GM19035 (cell line): ENCODE measurements at regions not wholly inside any gene's neighbourhood (a gene's known extent, or its start where the extent isn't known, plus 50 kb on each side); places are given as distances from the start of the nearest gene placed in this dataset.
"Not testable (repeated sequence)": the region's sequence is repeated elsewhere in the genome, so short reads cannot be mapped to it uniquely, and the experiment has no call there.

ENCODE experiments used
- ATAC-seq: cut with Tn5 transposase; IDR thresholded peaks from one replicate; pipeline ENCODE4 v1.9.1; 2021; ENCODE audit not compliant: unreplicated experiment

- no peak for ATAC-seq
Measured at GRCh38 chr22:22773979-22774604, 113.5 kb upstream of the IGLL5 start.

- ATAC-seq: not testable (repeated sequence)
Measured at GRCh38 chr22:22774762-22775161, 112.9 kb upstream of the IGLL5 start.

DNA sequence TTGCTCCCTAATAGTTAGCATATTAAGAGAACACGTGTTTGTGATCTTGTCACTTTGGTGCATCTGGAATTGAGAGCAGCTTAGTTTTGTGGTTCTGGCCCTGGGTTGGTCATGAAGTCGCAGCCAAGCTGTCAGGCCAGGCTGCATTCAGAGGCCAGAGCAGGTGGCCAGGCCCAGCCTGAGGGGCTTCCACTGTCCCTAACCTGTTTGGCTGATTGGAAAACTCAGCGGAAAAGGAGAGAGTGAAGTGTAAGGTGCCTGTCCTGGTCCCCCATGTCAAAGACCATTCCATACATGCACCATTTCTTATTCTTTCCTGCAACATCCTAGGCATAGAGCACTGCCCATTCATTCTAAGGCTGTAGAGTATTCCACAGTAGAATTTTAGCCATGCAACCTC lies 111.5 kb upstream of the IGLL5 start:
- ATAC-seq: no peak

- ATAC-seq: no peak
Measured at GRCh38 chr22:22779213-22779612, 108.4 kb upstream of the IGLL5 start.

DNA sequence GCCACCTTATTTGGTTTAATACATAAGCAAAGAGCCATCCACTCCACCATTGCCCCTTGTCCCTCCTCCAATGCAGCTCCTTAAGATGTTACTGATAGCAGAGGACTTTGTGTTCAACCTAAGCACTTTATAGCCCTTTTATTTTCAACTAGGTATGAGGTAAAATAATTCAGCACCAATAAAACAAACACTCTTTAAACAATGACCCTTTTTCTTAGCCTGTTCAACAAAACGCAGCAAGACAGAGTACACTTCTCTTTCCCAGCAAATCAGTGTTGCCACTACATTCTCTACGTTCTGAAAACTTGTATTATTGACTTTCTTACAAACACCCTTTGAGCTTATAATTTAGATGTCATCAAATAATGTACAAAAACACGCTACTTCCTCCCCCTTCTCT lies 104.0 kb upstream of the IGLL5 start:
- no peak for ATAC-seq

- ATAC-seq: no peak
Measured at GRCh38 chr22:22784249-22785039, 103.2 kb upstream of the IGLL5 start.

- ATAC-seq: no peak
Measured at GRCh38 chr22:22785316-22786065, 102.1 kb upstream of the IGLL5 start.

GRCh38 chr22:22786301-22787115 lies 101.1 kb upstream of the IGLL5 start:
- no peak for ATAC-seq

- no peak for ATAC-seq
Measured at GRCh38 chr22:22787151-22787550, 100.5 kb upstream of the IGLL5 start.

DNA sequence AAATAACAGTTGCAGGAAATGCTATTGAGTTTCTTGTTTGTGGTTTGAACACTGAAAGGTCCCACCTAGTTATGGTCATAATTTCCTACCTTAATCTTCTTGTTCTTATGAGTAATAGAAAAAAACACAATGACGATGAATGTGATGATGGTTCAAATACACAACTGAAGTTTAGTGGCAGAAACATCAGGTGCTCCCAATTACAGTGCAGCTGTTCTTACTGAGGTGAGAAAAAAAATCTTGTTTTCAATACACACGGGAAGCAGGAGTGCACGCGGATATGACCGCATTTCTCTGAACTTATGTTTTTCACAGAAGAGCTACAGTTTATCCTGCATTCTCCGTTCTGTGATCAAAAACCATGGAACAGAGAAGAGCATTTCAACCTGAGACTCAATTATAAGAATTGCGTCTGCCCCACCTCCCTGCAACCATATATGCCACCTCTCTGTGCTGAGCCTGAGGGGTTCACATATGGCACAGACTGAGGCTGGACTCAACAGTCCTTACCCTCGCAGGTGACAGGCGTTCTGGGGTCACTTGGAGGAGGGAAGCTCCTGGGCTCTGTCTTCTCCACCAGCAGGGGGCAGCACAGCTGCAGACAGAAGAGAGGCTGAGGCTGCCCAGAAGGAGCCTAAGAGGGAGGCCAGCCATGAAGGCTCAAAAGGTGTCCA lies 99.7 kb upstream of the IGLL5 start:
- ATAC-seq: no peak

DNA sequence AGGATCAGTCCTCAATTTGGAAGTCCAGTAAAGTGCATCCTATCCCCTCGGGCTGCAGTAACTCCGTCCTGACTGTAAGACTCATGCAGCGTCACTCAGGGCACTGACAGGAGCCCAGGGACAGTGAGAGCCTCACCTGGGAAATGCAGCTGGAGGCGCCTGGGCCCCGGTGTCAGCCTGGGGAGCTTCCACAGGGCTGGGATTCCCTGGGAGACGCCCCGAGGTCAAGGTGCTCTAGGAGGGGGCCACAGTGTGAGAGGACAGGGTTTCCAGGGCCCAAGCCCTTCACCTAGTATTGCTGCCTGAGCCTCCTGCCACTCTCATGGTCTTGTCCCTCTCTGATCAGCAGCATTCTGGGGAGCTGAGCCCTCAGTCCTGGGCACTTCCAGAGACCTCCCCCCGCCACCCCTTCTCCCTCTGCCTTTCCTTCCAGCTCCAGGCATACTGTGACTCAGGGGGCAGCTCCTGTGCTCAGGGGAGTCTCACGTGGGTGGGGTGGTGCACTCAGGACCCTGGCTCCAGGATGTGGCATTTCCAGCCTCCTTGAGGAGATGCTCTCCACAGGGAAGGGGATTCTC lies 99.1 kb upstream of the IGLL5 start:
- ATAC-seq: no peak

DNA sequence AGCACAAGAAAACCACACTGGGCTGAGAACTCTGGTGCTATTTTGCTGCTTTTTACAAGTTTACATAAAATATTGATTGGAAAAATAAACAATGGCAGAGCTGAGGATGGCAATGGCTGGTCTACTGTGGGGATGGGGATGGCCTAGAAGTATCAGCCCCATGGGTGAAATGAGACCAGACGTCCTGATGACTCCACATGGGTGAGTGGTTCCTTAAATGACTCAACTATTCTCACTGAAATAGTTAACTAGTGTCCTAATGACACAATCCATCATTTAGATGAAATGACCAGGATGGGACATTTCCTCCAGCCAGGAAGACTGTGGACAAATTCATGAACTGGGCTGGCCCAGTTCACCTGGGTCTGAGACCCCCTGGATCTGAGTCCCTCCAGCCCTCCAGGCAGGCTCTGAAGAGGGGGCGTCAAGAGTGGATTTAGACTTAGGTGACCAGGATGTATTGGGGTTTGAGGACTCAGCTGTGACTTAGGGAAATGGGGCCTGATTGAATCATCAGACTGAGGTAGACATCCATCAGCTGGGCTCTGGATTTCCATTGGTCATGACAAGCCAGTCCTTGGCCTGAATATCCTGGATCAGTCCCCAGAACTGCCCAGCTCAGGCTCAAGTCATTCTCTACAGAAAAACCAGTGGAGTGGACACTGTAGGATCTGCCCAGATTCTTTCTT lies 98.2 kb upstream of the IGLL5 start:
- no peak for ATAC-seq

DNA sequence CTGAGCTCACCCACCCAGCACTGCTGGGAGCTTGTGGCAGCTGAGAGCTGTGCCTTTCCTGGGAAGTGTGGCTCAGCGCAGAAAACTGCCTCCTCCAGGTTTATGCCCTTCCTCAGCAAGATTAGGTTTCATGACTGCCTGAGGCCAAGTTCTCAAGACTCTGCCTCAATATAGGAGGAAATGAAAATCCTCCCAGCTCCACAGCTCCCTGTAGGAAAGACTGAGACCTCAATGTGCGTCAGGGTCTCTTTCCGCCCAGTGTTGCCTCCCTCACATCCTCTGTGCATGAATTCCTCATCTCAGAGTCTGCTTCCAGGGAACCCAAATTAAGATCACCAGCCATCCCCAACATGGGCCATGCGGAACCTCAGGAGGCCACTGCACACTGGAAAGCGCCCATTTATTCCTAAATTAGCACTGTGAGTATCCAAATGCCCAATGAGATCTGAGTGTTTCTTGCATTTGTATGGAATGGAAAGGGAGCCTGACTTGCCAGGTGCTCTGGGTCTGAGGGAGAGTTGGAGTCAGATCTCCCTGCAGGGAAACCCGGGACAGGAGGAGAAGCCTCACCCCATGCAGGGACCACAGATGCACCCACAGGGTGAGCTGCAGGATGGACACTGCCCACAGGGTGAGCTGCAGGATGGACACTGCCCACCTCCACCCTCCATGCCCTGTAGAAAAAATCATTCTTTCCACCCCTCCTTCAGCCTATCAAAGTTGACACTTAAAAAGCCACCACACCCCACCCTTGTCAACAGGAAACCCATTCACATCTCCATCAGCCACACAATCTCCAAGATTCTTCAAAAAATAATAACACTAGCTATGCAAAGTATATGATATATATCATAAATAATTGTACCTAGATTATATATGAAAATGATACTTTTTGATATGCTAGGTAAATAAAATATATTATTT lies 97.4 kb upstream of the IGLL5 start:
- ATAC-seq: no peak

GRCh38 chr22:22791438-22792181 lies 96.0 kb upstream of the IGLL5 start:
- no peak for ATAC-seq

DNA sequence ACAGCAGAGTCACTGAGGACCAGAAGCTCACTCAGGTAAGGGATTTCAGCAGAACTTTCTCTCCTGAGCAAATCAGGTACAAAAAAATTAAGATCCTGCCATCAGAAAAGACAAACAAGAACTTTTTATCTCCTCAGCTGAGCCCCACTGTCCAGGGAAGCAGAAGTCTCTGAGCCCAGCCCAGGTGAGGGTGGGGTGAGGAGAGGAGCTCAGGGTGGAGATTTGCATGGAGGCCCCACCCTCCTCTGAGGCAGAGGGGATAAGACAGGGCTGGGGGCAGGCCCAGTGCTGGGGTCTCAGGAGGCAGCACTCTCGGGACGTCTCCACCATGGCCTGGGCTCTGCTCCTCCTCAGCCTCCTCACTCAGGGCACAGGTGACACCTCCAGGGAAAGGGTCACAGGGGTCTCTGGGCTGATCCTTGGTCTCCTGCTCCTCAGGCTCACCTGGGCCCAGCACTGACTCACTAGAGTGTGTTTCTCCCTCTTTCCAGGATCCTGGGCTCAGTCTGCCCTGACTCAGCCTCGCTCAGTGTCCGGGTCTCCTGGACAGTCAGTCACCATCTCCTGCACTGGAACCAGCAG lies 95.3 kb upstream of the IGLL5 start:
- not testable (repeated sequence) for ATAC-seq

- ATAC-seq: not testable (repeated sequence)
Measured at GRCh38 chr22:22795639-22796038, 92.0 kb upstream of the IGLL5 start.

DNA sequence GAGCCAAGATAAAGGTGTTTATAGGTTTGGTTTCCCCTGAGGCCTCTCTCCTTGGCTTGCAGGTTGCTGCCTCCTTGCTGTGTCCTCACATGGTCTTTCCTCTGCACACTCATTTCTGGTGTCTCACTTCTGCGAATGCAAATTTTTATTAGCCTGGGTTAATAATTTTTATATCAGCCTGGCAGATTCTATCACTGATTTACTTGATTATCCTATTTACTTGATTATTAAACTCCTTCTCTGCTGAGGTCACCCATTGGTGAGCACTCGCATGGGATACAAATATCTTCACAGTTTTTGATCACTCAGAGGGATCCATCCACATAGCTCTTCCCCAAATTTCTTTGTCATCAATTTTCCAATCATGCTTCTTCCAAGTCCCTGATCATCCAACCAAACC lies 90.9 kb upstream of the IGLL5 start:
- no peak for ATAC-seq

DNA sequence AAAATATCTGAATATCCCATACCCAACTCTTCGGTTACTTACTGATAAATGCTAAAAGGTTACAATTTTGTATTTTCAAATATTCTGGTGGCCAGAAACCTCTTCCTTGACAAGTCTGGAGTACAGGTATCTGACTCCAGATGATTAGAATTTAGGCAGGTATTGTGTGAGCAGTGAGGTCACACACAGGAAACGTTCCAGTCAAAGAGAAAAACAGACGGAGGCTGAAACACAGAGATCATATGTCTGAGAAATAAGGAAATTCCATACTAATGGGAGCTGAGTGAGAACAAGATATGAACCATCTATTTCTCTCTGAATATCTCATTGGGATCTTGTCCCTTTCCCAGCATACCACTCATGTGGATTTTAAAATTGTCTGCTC lies 89.4 kb upstream of the IGLL5 start:
- no peak for ATAC-seq
